ENCODE measurements at regions not wholly inside any gene's neighbourhood (a gene's known extent, or its start where the extent isn't known, plus 50 kb on each side); places are given as distances from the start of the nearest gene placed in this dataset.

DNA sequence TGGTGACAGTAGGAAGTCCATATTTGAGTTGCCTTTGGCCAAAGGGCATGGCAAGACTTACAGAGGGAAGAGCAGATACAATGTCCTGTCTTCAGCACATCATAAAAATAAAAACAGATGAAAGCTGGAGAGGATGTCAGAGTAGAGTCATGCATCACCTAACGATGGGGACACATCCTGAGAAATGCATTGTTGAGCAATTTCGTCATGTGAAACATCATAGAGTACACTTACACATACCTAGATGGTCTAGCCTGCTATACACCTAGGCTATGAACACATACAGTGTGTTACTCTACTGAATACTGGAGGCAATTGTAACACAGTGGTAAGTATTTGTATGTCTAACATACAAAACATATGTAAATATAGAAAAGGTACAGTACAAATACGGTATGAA is 75.6 kb downstream of the VEGFA start:
- Mint-ChIP-seq H3K27ac (no peak overlapping the region; a peak in 1 of 7 replicates), H3K4me1 (peaks cover 22 to 32% of the 10 kb centered on the region in 2 experiments), H3K36me3 (ENCODE audit: insufficient read depth in 1 of 3, low read depth in 3 of 3) (no peaks in the 10 kb centered on the region), H3K4me3 (no peak overlapping the region), H3K9me3 (no peaks in the 10 kb centered on the region), H3K27me3 (ENCODE audit: low read depth) (peaks cover 3% of the 10 kb centered on the region; the same call in 1 of the 2 replicates)
- Histone ChIP-seq H3K14ac (ENCODE audit: insufficient read depth, low read length) (no peak overlapping the region), H3K4ac (ENCODE audit: low read depth, low read length) (no peak overlapping the region), H2AK5ac (ENCODE audit: insufficient read length, low read length) (no peak overlapping the region), H3K9ac (ENCODE audit: extremely low read depth, insufficient read length, low read length) (no peak overlapping the region), H3K23me2 (ENCODE audit: insufficient read length, low read depth, low read length, poor library complexity, severe bottlenecking) (no peaks in the 10 kb centered on the region), H2BK15ac (ENCODE audit: low read depth, low read length) (no peak overlapping the region), H3K79me2 (ENCODE audit: insufficient read depth, low read length) (no peaks in the 10 kb centered on the region), H3K27me3 (ENCODE audit: insufficient read depth, low read length) (no peaks in the 10 kb centered on the region), H3K56ac (ENCODE audit: insufficient read length, low read depth, low read length) (no peak overlapping the region), H3K79me1 (ENCODE audit: insufficient read depth, low read depth, low read length, poor library complexity, severe bottlenecking) (no peaks in the 10 kb centered on the region), H2BK5ac (ENCODE audit: insufficient read length, low read length) (no peak overlapping the region), H2AFZ (ENCODE audit: low read length) (no peak overlapping the region), H4K8ac (replicated peaks; ENCODE audit: insufficient read length, low read depth, low read length) (no peak overlapping the region), H3K18ac (ENCODE audit: insufficient read length, low read depth, low read length) (no peak overlapping the region), H3K9me3 (ENCODE audit: control insufficient read depth, low read depth, low read length) (no peaks in the 10 kb centered on the region), H3K23ac (ENCODE audit: insufficient read length, low read depth, low read length) (no peak overlapping the region), H4K20me1 (ENCODE audit: control insufficient read depth, insufficient read depth, insufficient read length) (no peaks in the 10 kb centered on the region), H3T11ph (ENCODE audit: low read length) (no peak overlapping the region), H3K4me2 (ENCODE audit: insufficient read depth, insufficient read length, low read length) (no peak overlapping the region), H2BK12ac (ENCODE audit: insufficient read length, low read depth, low read length) (no peak overlapping the region), H4K5ac (ENCODE audit: insufficient read length, low read depth, low read length) (no peak overlapping the region), H2BK120ac (ENCODE audit: low read depth, low read length, poor library complexity, severe bottlenecking) (no peak overlapping the region), H3K27ac (ENCODE audit: insufficient read length, low read depth, low read length) (no peak overlapping the region), H4K91ac (ENCODE audit: insufficient read length, low read depth, low read length) (no peak overlapping the region), H3K4me1 (ENCODE audit: insufficient read depth, low read length) (no peaks in the 10 kb centered on the region), H2BK20ac (ENCODE audit: low read depth, low read length, poor library complexity, severe bottlenecking) (no peak overlapping the region)
- no CpG with 5 or more reads among the region's 3 CpGs for WGBS (ENCODE audit: extremely low coverage, insufficient read length, low lambda C conversion rate)
- TF ChIP-seq, protein P1, sequence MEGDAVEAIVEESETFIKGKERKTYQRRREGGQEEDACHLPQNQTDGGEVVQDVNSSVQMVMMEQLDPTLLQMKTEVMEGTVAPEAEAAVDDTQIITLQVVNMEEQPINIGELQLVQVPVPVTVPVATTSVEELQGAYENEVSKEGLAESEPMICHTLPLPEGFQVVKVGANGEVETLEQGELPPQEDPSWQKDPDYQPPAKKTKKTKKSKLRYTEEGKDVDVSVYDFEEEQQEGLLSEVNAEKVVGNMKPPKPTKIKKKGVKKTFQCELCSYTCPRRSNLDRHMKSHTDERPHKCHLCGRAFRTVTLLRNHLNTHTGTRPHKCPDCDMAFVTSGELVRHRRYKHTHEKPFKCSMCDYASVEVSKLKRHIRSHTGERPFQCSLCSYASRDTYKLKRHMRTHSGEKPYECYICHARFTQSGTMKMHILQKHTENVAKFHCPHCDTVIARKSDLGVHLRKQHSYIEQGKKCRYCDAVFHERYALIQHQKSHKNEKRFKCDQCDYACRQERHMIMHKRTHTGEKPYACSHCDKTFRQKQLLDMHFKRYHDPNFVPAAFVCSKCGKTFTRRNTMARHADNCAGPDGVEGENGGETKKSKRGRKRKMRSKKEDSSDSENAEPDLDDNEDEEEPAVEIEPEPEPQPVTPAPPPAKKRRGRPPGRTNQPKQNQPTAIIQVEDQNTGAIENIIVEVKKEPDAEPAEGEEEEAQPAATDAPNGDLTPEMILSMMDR (conservative IDR thresholded peaks at IDR 0.05) = no peak
- DNase-seq = no peak
